ENCODE measurements at regions not wholly inside any gene's neighbourhood (a gene's known extent, or its start where the extent isn't known, plus 50 kb on each side); places are given as distances from the start of the nearest gene placed in this dataset.
"Not testable (repeated sequence)": the region's sequence is repeated elsewhere in the genome, so short reads cannot be mapped to it uniquely, and the experiment has no call there.

DNA sequence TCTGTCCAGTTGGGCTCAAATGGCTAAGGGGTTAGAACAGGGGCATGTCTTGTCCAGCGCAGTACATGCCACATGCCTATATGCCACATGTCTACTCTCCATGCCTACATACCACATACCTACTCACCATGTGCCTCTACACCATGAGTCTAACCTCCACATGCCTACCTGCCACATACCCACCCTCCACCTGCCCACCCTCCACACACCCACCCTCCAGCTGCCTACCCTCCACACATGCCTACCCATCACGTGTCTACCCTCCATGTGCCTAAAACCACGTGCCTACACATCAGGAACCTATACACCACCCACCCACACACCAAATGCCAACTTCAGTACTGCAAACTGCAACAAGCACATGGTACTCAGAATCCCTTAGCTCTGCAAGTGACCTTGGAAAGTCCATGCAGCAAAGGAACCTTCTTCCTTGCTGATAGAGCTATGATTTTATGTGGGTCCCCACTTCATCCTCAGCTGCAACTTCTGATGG lies 113.0 kb upstream of the CST7 start:
- no peak for DNase-seq
- no peak for TF ChIP-seq GATA1 (IDR thresholded peaks at IDR 0.05; ENCODE audit: low read depth, low read length)
- TF ChIP-seq POLR2A (IDR thresholded peaks at IDR 0.05; ENCODE audit: low read length), result no peak

DNA sequence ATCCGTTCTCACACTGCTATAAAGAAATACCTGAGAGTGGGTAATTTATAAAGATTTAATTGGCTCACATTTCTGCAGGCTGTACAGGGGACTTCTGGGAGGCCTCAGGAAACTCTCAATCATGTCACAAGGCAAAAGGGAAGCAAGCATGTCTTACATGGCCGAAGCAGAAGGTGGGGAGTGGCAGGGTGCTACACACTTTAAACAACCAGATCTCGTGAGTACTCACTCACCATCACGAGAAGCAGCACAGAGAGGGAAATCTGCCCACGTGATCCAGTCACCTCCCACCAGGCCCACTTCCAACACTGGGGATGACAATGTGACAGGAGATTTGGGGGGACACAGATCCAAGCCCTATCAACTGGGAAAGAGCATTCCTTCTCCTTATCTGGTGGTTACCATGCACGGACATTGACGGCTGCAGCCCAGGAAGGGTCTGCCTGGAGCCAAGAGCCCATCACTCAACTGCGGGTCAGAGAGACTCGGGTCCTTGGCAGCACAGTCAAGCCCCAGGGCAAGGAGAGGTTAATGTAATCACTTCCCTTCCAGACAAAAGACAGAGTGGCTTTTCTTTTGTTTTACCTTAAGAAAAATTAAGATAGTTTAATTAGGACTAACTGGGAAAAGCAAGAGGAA lies 112.3 kb upstream of the CST7 start:
- DNase-seq, result no peak
- TF ChIP-seq GATA1 (IDR thresholded peaks at IDR 0.05; ENCODE audit: low read depth, low read length), result no peak
- TF ChIP-seq POLR2A (IDR thresholded peaks at IDR 0.05; ENCODE audit: low read length), result no peak

DNA sequence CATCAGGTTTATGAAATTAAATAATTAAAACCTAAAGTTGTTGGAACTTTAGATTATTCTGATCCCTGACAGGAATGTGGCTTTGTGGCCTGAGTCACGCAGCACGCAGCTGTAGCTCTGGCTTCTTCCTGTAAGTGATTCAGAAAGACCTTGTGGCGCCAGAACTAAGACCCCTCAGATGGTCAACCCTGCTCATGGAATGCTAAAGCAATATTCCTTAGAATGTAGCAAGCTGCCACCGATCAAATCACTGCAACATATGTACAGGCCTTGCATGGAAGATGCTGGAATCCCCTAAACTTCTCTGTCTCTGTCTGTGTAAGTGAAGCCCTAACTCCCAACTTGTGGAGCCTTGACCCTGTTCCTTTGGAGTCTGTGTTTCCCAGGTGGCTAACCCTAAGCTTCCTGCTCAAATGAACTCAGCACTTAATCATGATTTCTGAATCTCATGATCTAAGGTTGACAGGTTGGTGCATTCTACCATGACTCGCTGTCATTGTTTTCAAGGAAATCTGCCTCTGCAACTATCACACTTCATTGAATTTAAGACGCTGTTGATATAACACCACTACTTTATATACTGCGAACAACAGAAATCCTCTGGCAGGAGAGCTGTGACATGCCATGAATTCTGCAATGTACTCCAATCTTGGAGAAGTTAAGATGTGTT lies 111.2 kb upstream of the CST7 start:
- no peak for DNase-seq
- TF ChIP-seq GATA1 (IDR thresholded peaks at IDR 0.05; ENCODE audit: low read depth, low read length) (no peak), POLR2A (IDR thresholded peaks at IDR 0.05; ENCODE audit: low read length) (no peak)

DNA sequence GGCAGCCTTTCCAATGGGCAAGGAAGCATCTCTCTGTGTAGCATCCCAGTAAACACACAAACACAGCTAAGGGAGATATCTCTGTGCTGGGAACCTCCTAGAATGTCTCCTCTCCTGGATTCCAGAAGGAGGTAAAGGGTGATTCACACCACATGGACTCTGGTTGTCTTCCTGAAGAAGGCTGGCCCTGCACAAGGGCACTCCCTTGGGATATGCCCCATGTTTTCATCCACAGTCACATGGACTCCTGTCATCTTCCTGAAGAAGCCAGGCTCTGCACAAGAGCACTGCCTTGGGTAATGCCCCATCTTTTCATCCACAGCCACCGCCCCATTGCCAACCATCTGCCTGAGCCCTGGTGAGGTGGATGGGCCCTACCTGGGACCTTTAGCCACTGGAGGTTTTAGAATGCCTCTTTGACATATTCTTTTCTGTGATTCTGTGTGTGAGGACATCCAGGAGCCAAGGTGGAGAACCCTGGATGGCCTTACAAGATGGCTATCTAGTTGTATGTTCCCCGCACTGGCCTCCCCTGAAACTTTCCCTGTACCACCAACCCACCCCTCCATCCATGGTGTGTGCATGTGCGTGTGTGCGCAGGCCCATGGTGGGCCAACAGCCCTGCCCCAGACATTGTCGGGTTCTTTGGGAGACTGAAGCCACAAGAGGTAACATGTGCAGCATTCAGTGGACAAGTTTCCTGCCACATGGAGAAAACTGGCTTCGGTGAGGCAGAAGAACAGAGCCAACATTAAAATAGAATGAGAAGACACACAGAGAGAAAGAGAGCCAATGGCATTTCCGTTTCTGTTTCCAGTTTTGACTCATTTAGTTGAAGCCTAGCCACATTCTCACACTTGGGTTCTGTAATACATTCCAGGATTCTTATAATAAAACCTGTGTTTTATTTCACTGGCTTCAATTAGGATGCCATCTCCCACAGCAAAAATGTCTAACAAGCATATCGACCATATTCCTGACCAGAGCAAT lies 110.2 kb upstream of the CST7 start:
- DNase-seq, result no peak
- no peak for TF ChIP-seq POLR2A (IDR thresholded peaks at IDR 0.05; ENCODE audit: low read length)
- TF ChIP-seq GATA1 (IDR thresholded peaks at IDR 0.05; ENCODE audit: low read depth, low read length), result no peak

DNA sequence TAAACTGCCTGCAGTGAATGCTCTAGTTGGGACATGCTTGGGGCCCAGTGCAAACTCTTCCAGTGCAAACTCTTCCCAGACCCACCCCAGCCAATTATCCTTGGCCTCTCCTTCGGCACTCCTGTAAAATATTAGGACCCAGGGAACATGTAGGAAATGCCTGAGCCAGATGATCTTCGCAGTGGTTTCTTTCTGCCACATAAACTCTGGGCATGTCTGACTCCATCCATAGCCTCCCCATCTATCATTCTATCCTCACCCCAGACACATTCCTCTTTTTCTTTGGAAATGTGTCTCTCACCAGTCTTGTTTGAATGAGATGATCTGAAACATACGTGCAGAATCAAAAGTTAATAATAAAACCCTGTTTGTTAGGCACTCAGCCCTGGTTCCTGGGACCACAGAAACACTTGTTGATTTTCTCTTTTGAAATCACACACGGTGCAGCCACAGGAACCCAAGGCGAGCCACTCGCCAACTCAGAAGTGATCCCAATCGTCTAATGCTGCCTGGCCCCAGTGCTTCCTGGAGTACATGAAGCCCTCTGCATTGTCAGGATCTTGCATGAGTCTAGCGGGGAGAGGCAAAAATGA lies 108.9 kb upstream of the CST7 start:
- no peak for DNase-seq
- TF ChIP-seq GATA1 (IDR thresholded peaks at IDR 0.05; ENCODE audit: low read depth, low read length) (no peak), POLR2A (IDR thresholded peaks at IDR 0.05; ENCODE audit: low read length) (no peak)

DNA sequence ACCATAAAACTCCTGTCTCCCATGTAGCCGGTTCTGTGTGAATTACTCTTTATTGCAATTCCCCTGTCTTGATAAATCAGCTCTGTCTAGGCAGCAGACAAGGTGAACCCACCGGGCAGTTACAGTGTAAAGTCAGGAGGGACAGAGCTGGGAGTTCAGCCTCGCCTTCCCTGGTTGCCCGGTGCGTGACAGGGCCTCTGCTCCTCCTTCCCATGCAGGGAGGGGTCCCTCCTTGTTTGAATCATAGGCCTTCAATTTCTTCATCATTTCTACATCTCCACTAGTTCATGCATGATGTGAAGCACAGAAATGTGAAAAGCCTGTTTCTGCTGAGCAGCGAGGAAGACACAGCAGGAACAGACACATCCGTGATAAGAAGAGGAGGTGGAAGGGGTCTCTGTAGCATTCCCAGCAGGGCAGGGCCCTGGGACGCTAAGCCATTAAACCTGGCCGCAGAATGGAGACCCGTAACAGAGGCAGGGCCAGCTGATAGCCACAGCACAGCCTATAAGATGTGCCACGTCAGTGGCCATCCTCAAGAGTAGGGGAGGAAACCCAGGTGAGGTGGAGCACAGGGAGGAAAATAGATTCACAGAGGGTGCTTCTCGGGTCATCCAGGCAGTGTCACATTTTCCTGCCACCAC lies 106.7 kb upstream of the CST7 start:
- no peak for DNase-seq
- TF ChIP-seq GATA1 (IDR thresholded peaks at IDR 0.05; ENCODE audit: low read depth, low read length) (no peak), POLR2A (IDR thresholded peaks at IDR 0.05; ENCODE audit: low read length) (no peak)

DNA sequence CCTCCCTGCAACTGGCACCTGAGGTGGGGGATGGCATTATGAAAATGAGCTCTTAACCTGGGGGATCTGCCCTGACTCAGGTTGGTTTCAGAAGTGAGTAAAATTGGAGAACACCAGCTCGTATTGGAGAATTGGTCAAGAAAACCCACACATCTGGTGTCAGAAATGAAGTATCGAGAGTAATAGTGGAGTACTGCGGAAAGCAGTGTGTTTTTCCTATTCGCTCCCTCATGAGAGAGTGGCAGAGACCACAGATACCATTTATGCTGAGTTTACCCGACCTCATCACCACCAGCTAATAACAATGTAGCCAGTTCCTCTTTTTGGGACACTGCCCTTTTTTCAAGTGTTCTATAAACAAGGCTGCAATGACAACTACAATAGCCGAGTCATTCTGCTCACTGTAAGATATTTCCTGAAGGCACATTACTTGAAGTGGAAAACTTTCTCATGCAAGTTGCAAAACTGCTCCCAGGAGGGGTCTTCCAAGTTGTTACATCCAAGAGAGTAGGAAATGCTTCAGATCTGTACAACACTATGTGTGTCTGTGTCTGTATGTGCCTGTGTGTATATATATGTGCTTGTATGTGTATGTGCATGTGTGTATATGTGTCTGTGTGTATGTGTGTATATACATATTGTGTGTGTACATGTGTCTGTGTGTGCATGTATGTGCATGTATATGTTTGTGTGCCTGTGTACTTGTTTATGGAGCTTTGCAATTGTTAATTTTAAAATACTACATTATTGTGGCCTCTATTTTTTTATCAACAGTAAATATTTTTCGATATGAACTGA lies 106.0 kb upstream of the CST7 start:
- TF ChIP-seq GATA1 (IDR thresholded peaks at IDR 0.05; ENCODE audit: low read depth, low read length), result no peak
- TF ChIP-seq POLR2A (IDR thresholded peaks at IDR 0.05; ENCODE audit: low read length), result no peak
- no peak for DNase-seq

DNA sequence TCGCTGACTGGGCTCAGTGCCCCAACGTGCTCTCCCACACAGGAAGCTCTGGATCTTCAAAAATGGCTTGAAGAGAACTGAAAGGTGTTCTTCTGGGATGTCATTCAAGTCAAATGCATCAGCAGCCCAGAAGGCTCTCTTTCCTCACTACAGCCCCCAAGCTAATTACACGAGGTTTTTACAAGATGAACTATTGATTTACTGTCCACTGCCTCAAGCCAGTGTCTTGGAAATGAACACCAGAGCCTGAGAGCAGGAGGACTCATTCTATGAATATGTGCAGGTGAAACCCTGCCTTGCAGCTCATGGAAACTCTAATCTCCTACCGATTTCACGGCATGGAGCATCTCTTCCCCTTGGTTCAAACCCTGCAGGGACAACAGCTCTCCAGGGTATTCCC lies 98.9 kb upstream of the CST7 start:
- TF ChIP-seq GATA1 (IDR thresholded peaks at IDR 0.05; ENCODE audit: low read depth, low read length) (no peak), POLR2A (IDR thresholded peaks at IDR 0.05; ENCODE audit: low read length) (no peak)
- no peak for DNase-seq

DNA sequence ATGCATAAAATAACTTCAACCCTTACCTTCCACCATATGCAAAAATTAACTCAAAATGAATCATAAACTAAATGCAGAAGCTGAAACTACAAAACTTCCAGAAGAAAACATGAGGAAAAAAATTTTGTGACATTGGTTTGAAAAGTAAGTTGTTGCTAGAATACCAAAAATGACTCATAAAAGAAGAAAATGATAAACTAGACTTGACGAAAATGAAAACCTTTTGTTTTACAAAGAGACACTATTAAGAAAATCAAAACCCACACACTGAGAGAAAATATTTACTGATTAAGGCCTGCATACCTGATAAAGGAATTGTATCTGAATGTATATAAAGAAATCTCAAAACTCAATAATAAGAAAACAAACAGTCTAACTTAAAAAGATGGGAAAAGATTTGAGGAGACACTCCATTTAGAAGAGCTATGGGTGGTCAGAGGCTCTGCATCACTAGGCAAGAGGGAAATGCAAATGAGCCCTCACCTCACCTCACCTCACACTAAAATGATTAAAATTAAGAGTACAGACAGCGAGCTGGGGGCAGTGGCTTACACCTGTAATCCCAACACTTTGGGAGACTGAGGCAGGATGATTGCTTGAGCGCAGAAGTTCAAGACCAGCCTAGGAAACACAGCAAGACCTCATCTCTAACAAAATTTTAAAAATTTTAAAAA lies 97.6 kb upstream of the CST7 start:
- DNase-seq, result no peak
- TF ChIP-seq POLR2A (IDR thresholded peaks at IDR 0.05; ENCODE audit: low read length) (no peak), GATA1 (IDR thresholded peaks at IDR 0.05; ENCODE audit: low read depth, low read length) (no peak)

DNA sequence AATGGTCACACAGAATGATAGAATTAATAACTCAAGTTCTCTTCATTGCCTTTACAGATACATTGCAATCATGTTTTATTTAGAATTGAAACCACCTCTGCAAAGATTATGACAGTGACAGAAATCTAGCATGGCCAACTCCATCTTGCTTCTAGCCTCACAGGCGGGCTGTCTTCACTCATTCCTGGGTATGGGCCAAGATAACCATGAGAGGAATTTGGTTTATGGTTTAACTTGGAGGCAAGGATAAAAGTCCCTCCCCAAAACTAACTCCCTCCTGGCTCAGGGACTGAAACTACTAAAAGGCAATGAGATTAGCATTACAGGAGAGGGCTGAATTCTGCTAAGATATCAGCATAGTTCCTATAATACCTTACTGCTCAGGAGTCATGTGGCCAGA lies 95.2 kb upstream of the CST7 start:
- TF ChIP-seq POLR2A (IDR thresholded peaks at IDR 0.05; ENCODE audit: low read length) (no peak), GATA1 (IDR thresholded peaks at IDR 0.05; ENCODE audit: low read depth, low read length) (no peak)
- DNase-seq, result no peak

DNA sequence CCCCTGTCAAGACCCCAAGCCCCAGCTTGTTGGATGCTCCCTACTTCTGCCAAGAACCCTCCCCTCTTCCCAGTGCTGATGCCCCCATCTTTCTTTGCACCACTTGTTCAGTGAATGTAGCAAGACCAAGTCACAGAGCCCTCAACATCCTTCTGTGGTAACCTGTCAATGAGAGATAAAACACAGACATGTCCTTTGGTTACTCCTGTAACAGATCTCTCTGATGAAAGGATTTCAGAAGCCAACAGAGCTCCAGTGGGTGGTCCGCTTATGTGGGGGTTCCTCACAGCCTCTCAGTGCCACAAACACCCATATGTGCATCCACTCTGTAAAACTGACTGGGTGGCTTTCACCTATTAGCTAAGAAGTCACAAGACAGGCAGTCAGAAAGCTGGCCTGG lies 93.2 kb upstream of the CST7 start:
- TF ChIP-seq GATA1 (IDR thresholded peaks at IDR 0.05; ENCODE audit: low read depth, low read length) (no peak), POLR2A (IDR thresholded peaks at IDR 0.05; ENCODE audit: low read length) (no peak)
- DNase-seq, result no peak

DNA sequence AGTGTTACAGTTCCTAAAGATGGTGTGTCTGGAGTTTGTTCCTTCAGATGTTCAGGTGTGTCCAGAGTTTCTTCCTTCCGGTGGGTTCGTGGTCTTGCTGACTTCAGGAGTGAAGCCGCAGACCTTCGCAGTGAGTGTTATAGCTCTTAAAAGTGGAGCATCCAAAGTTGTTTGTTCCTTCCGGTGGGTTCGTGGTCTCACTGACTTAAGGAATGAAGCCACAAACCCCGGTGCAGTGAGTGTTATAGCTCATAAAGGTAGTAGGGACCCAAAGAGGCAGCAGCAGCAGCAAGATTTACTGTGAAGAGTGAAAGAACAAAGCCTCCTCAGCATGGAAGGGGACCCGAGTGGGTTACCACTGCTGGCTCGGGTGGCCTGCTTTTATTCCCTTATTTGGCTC lies 90.6 kb upstream of the CST7 start:
- DNase-seq, result not testable (repeated sequence)

All from erythroblast (primary cell).